GM23248 (cell line): ENCODE measurements at regions not wholly inside any gene's neighbourhood (a gene's known extent, or its start where the extent isn't known, plus 50 kb on each side); places are given as distances from the start of the nearest gene placed in this dataset.

Source experiments
- EZH2 ChIP-seq: fragments of 200-600 bp; sonication (generic); IDR thresholded peaks from 2 replicates; pipeline ENCODE4 v1.6.1; 2018; ENCODE audit warnings: antibody characterized with exemption, mild to moderate bottlenecking; ENCODE audit not compliant: insufficient read depth, poor library complexity, severe bottlenecking
- EZH2phosphoT487 ChIP-seq: fragments of 200-600 bp; sonication (generic); IDR thresholded peaks from 2 replicates; pipeline ENCODE4 v1.6.1; 2018; ENCODE audit warnings: antibody characterized with exemption, moderate library complexity, mild to moderate bottlenecking, low read depth; ENCODE audit not compliant: insufficient read depth

DNA sequence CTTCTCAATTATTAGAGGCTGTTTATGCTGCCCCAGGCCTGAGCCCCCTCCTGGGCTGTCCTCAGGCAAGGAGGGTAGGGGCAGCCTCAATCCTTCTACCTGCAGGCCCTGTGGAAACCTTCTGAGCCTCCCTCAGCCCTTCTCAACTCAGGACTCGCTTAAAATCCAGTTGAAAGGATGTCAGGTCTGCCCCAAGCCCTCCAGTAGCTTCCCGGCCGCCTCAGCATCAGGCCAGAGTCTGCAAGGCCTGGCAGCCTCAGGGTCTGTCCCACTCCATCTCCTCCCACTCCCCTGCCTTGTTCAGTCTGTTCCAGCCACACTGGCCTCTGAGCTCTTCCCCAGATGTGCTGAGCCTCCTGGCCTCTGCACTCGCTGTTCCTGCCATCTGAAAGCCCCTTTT is 52.2 kb downstream of the KATNIP start:
- TF ChIP-seq EZH2 (no peak), EZH2phosphoT487 (no peak)
